ENCODE measurements at regions not wholly inside any gene's neighbourhood (a gene's known extent, or its start where the extent isn't known, plus 50 kb on each side); places are given as distances from the start of the nearest gene placed in this dataset.

GRCh38 chr2:129877795-129878775 is 101.4 kb upstream of the RAB6C start:
- H3K4me1 ChIP-seq (ENCODE audit: control insufficient read depth, extremely low read depth, insufficient read depth, low read length): no peaks in the 10 kb centered on the region
- H3K79me2 ChIP-seq (ENCODE audit: control insufficient read depth, insufficient read depth, low read length): no peaks in the 10 kb centered on the region
- H3K4me2 ChIP-seq (ENCODE audit: insufficient read depth, low read length): no peak overlapping the region
- H4K20me1 ChIP-seq (replicated peaks; ENCODE audit: control insufficient read depth, extremely low read depth, insufficient read depth, low read length): no peaks in the 10 kb centered on the region
- no peak overlapping the region for H2AFZ ChIP-seq (ENCODE audit: low read depth, low read length)
- DNase-seq (ENCODE audit: low read depth, low spot score) (no peak), FAIRE-seq (no peak)
- intact Hi-C loops (cut with micrococcal nuclease) (no loop called here), dilution Hi-C loops (cut with MboI; ENCODE audit: extremely low pct_ligation_motif_present, low sequenced_read_pairs) (no loop called here)
- no peaks in the 10 kb centered on the region for H3K9me3 ChIP-seq (replicated peaks; ENCODE audit: control insufficient read depth, insufficient read depth, low read length)
- no peaks in the 10 kb centered on the region for H3K36me3 ChIP-seq (ENCODE audit: control insufficient read depth in 2 of 2, extremely low read depth in 1 of 2, insufficient read depth in 2 of 2, low read length in 2 of 2)
- ChIA-PET CTCF (no interaction called here), POLR2A (no interaction called here)
- H3K27me3 ChIP-seq (ENCODE audit: control insufficient read depth in 2 of 2, insufficient read depth in 2 of 2, low read length in 2 of 2): peaks cover 3 to 6% of the 10 kb centered on the region in 2 experiments
- H3K9me1 ChIP-seq (replicated peaks; ENCODE audit: control insufficient read depth, extremely low read depth, insufficient read depth, low read length): no peaks in the 10 kb centered on the region
- TF ChIP-seq POLR2A (IDR thresholded peaks at IDR 0.05; ENCODE audit: low read depth, low read length): no peak
- no peak for TF ChIP-seq FOS (IDR thresholded peaks at IDR 0.05; ENCODE audit: borderline replicate concordance, insufficient read depth, low read length)
- TF ChIP-seq MAX (IDR thresholded peaks at IDR 0.05; ENCODE audit: insufficient read depth, insufficient read length): no peak
- TF ChIP-seq POLR2AphosphoS5 (IDR thresholded peaks at IDR 0.05; ENCODE audit: insufficient read depth, low read depth, low read length): no peak
- no peak for TF ChIP-seq CTCF (IDR thresholded peaks at IDR 0.05; ENCODE audit: extremely low read depth in 1 of 2, insufficient read depth in 1 of 2, low read depth in 1 of 2, low read length in 2 of 2)
- no peak for TF ChIP-seq GATA2 (IDR thresholded peaks at IDR 0.05; ENCODE audit: insufficient read depth, insufficient read length, low read depth, low read length)
- TF ChIP-seq EZH2 (IDR thresholded peaks at IDR 0.05; ENCODE audit: borderline replicate concordance, low read depth, low read length, severe bottlenecking): no peak
- TF ChIP-seq MYC (IDR thresholded peaks at IDR 0.05; ENCODE audit: low read depth, low read length): no peak
- no peak for TF ChIP-seq JUN (IDR thresholded peaks at IDR 0.05; ENCODE audit: borderline replicate concordance, insufficient read depth, insufficient read length, low read depth)
- no peak overlapping the region for H3K27ac ChIP-seq (ENCODE audit: insufficient read depth, low read depth, low read length)
- no TSS peak for BruUV-seq (replicated peaks)
- H3K4me3 ChIP-seq (replicated peaks in 1 of 3; ENCODE audit: insufficient read depth in 1 of 3, low read depth in 1 of 3, low read length in 3 of 3): no peak overlapping the region
- no peak overlapping the region for H3K9ac ChIP-seq (replicated peaks; ENCODE audit: extremely low read depth, insufficient read depth, low read length)
